ENCODE measurements at regions not wholly inside any gene's neighbourhood (a gene's known extent, or its start where the extent isn't known, plus 50 kb on each side); places are given as distances from the start of the nearest gene placed in this dataset.

DNA sequence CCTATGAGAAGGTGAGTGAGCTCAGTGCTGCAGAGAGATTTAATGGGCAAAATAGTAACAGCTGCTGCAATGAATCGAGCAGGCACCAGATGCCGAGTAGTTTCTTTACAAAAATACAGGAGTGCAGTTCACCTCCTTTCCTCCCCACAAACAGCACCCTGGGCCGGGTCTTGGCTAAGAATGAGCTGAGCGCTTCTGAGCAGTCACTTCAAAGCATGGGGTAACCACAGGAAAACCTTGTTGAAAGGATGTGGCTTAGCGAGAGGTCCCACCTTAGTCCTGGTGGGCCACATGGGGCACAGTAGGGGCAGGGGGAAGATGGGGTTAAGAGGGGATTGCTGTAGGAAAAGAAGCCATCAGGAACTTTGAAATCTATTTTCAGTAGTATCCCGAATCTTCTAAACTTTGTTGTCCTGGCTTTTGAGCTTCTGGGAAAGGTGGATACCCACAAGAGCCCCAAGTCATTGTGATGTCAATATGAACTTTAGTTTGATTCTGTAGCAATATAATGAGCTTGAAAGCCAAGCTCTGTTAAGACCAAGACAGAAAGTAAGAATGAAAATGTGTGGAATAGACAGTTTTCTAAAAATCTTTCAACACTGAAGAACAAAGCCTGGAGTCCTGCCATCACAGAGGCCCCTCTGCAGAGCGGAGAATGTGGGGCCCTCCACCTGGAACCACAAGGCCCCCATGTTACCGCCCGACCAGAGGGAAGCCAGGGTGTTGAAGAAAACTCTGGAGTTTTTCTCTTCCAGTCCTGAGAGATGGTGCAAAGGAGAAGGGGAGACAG lies 101.0 kb upstream of the ZNF236 start:
- Histone ChIP-seq H4K20me1 (replicated peaks; ENCODE audit: control insufficient read depth, extremely low read depth, insufficient read depth, low read length) (no peaks in the 10 kb centered on the region), H3K9ac (replicated peaks; ENCODE audit: extremely low read depth, insufficient read depth, low read length) (no peak overlapping the region), H3K36me3 (ENCODE audit: control insufficient read depth in 2 of 2, extremely low read depth in 1 of 2, insufficient read depth in 2 of 2, low read length in 2 of 2) (no peaks in the 10 kb centered on the region), H3K27me3 (ENCODE audit: control insufficient read depth in 2 of 2, insufficient read depth in 2 of 2, low read length in 2 of 2) (no peaks in the 10 kb centered on the region), H3K9me3 (replicated peaks; ENCODE audit: control insufficient read depth, insufficient read depth, low read length) (no peaks in the 10 kb centered on the region), H3K4me1 (ENCODE audit: control insufficient read depth, extremely low read depth, insufficient read depth, low read length) (no peaks in the 10 kb centered on the region), H3K4me2 (ENCODE audit: insufficient read depth, low read length) (no peak overlapping the region), H3K4me3 (replicated peaks in 1 of 3; ENCODE audit: insufficient read depth in 1 of 3, low read depth in 1 of 3, low read length in 3 of 3) (no peak overlapping the region), H3K9me1 (replicated peaks; ENCODE audit: control insufficient read depth, extremely low read depth, insufficient read depth, low read length) (no peaks in the 10 kb centered on the region), H2AFZ (ENCODE audit: low read depth, low read length) (no peak overlapping the region), H3K27ac (ENCODE audit: insufficient read depth, low read depth, low read length) (no peak overlapping the region), H3K79me2 (ENCODE audit: control insufficient read depth, insufficient read depth, low read length) (no peaks in the 10 kb centered on the region)
- POLR2A ChIA-PET, result no interaction called here
- CTCF ChIA-PET, result interaction anchor here (1.0 to 1.7 kb wide), 3 partner anchors 12 to 322 kb away, joined by 3 to 9 read pairs (median 4); no protein-coding TSS in a partner anchor
- FAIRE-seq, result no peak
- intact Hi-C loops (cut with micrococcal nuclease), result no loop called here
- dilution Hi-C loops (cut with MboI; ENCODE audit: extremely low pct_ligation_motif_present, low sequenced_read_pairs), result no loop called here
- TF ChIP-seq JUN (IDR thresholded peaks at IDR 0.05; ENCODE audit: borderline replicate concordance, insufficient read depth, insufficient read length, low read depth) (no peak), EZH2 (IDR thresholded peaks at IDR 0.05; ENCODE audit: borderline replicate concordance, low read depth, low read length, severe bottlenecking) (no peak), POLR2A (IDR thresholded peaks at IDR 0.05; ENCODE audit: low read depth, low read length) (no peak), FOS (IDR thresholded peaks at IDR 0.05; ENCODE audit: borderline replicate concordance, insufficient read depth, low read length) (no peak), GATA2 (IDR thresholded peaks at IDR 0.05; ENCODE audit: insufficient read depth, insufficient read length, low read depth, low read length) (no peak), POLR2AphosphoS5 (IDR thresholded peaks at IDR 0.05; ENCODE audit: insufficient read depth, low read depth, low read length) (no peak)
- TF ChIP-seq, protein P1, sequence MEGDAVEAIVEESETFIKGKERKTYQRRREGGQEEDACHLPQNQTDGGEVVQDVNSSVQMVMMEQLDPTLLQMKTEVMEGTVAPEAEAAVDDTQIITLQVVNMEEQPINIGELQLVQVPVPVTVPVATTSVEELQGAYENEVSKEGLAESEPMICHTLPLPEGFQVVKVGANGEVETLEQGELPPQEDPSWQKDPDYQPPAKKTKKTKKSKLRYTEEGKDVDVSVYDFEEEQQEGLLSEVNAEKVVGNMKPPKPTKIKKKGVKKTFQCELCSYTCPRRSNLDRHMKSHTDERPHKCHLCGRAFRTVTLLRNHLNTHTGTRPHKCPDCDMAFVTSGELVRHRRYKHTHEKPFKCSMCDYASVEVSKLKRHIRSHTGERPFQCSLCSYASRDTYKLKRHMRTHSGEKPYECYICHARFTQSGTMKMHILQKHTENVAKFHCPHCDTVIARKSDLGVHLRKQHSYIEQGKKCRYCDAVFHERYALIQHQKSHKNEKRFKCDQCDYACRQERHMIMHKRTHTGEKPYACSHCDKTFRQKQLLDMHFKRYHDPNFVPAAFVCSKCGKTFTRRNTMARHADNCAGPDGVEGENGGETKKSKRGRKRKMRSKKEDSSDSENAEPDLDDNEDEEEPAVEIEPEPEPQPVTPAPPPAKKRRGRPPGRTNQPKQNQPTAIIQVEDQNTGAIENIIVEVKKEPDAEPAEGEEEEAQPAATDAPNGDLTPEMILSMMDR (IDR thresholded peaks at IDR 0.05; ENCODE audit: extremely low read depth in 1 of 2, insufficient read depth in 1 of 2, low read depth in 1 of 2, low read length in 2 of 2), result no peak
- BruUV-seq (replicated peaks), result no TSS peak
- DNase-seq (ENCODE audit: low read depth, low spot score), result no peak
